ENCODE measurements at regions not wholly inside any gene's neighbourhood (a gene's known extent, or its start where the extent isn't known, plus 50 kb on each side); places are given as distances from the start of the nearest gene placed in this dataset.

DNA sequence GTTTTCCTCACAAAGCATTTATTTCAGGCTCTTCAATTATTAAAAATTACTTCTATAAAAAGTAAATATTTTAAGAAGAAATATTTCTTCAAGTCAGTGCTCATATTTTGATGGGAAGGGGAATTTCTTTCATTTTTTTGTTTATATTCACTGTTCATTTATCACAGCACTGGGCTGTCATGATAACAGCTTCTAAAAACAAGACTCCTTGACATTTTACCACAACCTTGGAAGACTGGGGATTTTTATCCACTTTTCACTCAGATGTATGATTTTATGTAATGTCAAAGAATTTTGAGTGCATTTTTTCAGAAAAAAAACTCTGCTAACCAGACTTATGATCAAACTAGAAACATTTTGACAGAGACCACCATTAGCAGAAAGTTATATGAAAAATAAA, 149.7 kb downstream of the PHLDA1 start:
- no peaks in the 10 kb centered on the region for H3K27me3 ChIP-seq (ENCODE audit: control insufficient read depth, insufficient read depth)
- DNase-seq (no peak), ATAC-seq (no peak)
- no peak overlapping the region for H3K4me3 ChIP-seq (ENCODE audit: low read length)
- H3K4me1 ChIP-seq (ENCODE audit: control insufficient read depth, insufficient read depth, low read length), result no peaks in the 10 kb centered on the region
- H3K9me3 ChIP-seq (ENCODE audit: control insufficient read depth, low read length), result no peaks in the 10 kb centered on the region
- H3K27ac ChIP-seq (ENCODE audit: low read length), result no peak overlapping the region
- intact Hi-C loops (cut with DNase I), result no loop called here

DNA sequence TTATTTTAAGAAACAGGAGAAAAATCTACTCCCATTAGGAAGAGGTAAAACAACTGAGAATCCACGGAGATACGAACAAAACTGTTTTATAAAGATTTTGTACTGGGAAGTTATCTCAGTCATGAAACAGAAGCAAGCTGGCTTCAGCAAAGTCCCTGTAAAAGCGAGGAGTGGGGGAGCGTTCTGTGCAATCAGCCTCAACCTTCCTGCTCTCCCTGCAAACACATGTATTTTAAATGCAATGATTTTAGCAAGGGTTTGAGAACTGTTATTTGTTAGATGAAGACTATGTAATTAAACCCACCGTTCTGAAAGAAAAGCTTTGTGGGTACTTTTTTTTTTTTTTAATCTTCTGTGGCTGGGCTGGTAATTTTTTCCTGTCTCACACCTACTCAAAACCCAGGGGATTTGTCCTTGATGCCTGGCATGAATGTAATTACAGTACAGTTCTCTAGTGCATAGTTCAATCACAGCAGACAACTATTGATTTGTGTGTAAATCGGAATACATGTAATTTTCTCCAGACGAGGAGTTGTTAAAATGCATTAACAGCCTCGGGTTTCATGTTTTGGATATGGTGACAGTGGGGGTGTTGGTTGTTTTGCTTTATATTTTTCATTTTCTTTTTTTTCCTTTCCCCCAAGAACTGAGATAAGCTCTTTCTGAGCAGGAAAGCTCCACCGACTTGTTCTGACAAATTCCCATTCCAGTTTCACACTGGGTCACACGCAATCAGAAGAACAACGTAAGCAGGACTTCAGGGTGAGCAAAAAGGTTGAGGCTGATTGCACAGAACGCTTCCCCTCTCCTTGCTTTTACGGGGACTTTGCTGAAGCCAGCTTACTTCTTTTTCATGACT, 153.6 kb downstream of the PHLDA1 start:
- intact Hi-C loops (cut with DNase I), result no loop called here
- peak overlapping the region; percentile 5 for H3K4me3 ChIP-seq (ENCODE audit: low read length)
- WGBS, result 41% methylated on average over 13 of the region's 13 CpGs
- no peaks in the 10 kb centered on the region for H3K4me1 ChIP-seq (ENCODE audit: control insufficient read depth, insufficient read depth, low read length)
- H3K9me3 ChIP-seq (ENCODE audit: control insufficient read depth, low read length), result no peaks in the 10 kb centered on the region
- ATAC-seq (no peak), DNase-seq (no peak)
- H3K27ac ChIP-seq (ENCODE audit: low read length), result no peak overlapping the region
- H3K27me3 ChIP-seq (ENCODE audit: control insufficient read depth, insufficient read depth), result no peaks in the 10 kb centered on the region

DNA sequence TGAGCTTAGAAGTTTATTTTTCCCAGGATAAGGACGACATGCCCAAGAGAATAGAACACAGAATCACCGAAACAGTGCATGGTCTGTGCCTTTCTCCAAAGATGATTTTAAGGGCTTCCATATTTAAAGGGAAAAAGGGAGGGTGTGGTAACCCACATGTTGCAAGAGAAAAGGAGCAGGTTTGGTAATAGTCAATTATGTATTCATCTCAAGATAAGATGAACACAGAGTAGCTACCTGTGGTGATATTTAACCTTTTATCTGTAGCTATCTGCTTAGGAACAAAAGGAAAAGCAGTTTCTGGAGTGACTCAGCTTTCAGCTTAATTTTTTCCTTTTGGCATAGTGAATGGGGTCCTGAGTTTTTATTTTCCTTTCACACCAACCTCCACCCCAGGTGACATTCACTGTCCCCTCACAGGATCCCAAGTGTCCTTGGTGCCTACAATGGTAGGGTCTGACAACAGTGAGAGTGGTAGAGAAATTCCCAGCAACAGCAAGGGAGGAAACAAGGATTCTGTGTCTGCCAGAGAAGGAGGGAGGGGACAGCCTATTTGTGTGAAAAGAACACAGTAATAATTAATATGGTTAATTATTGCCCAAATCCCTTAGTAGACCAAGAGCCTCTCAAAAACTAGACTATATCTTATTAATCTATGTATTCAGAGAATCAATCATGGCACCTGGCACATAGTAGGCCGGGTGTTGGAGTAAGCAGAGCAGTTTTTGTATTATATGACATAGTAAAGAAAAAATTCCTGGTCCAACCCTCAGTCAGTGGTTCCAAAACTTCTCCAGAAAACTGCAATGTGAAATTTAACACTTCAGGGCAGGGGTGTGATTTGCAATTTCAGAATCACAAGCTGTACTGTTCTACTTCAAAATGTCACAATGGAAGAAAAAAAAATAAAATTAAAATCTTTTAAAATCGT, 154.5 kb downstream of the PHLDA1 start:
- WGBS, result 42% methylated on average over 4 of the region's 4 CpGs
- no peaks in the 10 kb centered on the region for H3K27me3 ChIP-seq (ENCODE audit: control insufficient read depth, insufficient read depth)
- intact Hi-C loops (cut with DNase I), result no loop called here
- no peak overlapping the region for H3K4me3 ChIP-seq (ENCODE audit: low read length)
- no peak overlapping the region for H3K27ac ChIP-seq (ENCODE audit: low read length)
- no peaks in the 10 kb centered on the region for H3K4me1 ChIP-seq (ENCODE audit: control insufficient read depth, insufficient read depth, low read length)
- no peak for DNase-seq
- H3K9me3 ChIP-seq (ENCODE audit: control insufficient read depth, low read length), result no peaks in the 10 kb centered on the region
- ATAC-seq, result no peak

DNA sequence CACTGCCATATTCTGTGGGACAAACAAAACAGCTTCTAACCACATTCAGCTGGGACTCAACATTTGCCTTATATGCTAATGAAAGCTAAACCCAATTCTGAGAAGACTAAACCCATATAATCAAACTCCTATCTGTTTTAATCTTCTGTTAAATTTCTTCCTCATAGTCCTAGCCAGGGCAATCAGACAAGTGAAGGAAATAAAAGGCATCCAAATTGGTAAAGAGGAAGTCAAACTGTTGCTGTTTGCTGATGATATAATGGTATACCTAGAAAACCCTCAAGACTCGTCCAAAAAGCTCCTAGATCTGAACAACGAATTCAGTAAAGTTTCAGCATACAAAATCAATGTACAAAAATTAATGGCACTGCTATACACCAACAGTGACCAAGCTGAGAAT, 157.1 kb downstream of the PHLDA1 start:
- no peak for ATAC-seq
- WGBS, result 76% methylated on average over 2 of the region's 2 CpGs
- intact Hi-C loops (cut with DNase I), result no loop called here

DNA sequence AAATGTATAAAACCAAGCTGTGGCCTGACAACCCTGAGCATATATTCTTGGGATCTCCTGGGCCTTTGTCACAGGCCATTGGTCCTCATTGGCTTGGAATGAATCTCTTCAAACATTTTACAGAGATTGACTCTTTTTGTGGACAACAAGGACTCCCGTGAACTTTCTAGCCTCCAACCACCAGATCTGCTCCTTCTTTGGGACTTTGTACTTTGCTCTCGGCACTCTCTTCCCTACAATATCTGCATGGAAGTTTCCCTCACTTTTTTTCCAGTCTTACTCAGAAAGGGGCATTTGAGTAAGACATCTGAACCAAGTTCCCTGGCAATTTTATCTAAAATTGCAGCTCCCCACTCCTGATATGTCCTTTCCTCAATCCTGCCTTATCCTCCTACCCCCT, 158.8 kb downstream of the PHLDA1 start:
- no peak for DNase-seq
- Histone ChIP-seq H3K27ac (ENCODE audit: low read length) (no peak overlapping the region), H3K4me3 (ENCODE audit: low read length) (no peak overlapping the region), H3K4me1 (ENCODE audit: control insufficient read depth, insufficient read depth, low read length) (no peaks in the 10 kb centered on the region), H3K27me3 (ENCODE audit: control insufficient read depth, insufficient read depth) (no peaks in the 10 kb centered on the region), H3K9me3 (ENCODE audit: control insufficient read depth, low read length) (no peaks in the 10 kb centered on the region)
- ATAC-seq, result no peak
- intact Hi-C loops (cut with DNase I), result no loop called here
- 97% methylated on average over 2 of the region's 2 CpGs for WGBS

More for the DNA sequence above, 157.1 kb downstream of the PHLDA1 start:
- no peaks in the 10 kb centered on the region for H3K4me1 ChIP-seq (ENCODE audit: control insufficient read depth, insufficient read depth, low read length)
- DNase-seq, result no peak
- no peaks in the 10 kb centered on the region for H3K9me3 ChIP-seq (ENCODE audit: control insufficient read depth, low read length)
- H3K4me3 ChIP-seq (ENCODE audit: low read length), result no peak overlapping the region
- no peak overlapping the region for H3K27ac ChIP-seq (ENCODE audit: low read length)
- H3K27me3 ChIP-seq (ENCODE audit: control insufficient read depth, insufficient read depth), result no peaks in the 10 kb centered on the region

DNA sequence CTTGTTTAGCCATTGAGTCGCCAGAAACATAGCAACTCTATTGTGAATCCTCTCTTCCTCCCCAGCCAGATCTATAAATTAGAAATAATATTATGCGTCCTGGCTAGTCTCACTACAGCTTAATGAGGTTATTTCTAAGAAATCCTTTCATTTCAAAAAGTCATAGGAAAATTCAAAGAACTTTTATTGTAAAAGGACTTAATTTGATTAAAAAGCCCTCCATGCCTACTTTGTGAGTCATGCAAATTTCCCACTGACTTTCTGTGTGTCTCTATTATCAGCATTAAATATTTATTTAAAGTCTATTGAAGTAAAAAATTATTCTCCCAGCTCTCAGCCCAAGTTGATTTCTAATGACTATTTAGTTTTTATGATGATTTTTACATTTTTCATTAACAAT, 160.7 kb downstream of the PHLDA1 start:
- 83% methylated on average over 2 of the region's 2 CpGs for WGBS
- Histone ChIP-seq H3K4me3 (ENCODE audit: low read length) (no peak overlapping the region), H3K9me3 (ENCODE audit: control insufficient read depth, low read length) (no peaks in the 10 kb centered on the region), H3K4me1 (ENCODE audit: control insufficient read depth, insufficient read depth, low read length) (no peaks in the 10 kb centered on the region), H3K27ac (ENCODE audit: low read length) (no peak overlapping the region), H3K27me3 (ENCODE audit: control insufficient read depth, insufficient read depth) (no peaks in the 10 kb centered on the region)
- intact Hi-C loops (cut with DNase I), result no loop called here
- DNase-seq (no peak), ATAC-seq (no peak)

DNA sequence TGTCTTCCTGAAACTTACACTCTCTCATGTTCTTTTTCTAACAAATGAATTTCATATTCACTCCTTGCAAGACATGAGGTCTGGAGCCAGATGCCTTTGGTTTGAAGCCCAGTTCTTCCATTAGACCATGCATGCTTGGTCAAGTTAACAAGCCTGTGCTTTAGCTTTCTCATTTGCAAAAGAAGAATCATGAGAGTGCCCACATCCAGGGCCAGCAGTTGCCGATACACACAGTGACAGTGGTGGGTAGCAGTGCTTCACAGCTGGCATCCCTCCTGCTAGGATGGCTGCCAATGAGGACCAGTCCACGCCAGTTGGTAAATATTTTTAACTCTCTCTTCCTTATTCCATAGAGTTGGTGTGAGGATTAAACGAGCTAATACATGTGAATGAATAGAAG, 163.1 kb downstream of the PHLDA1 start:
- no peak for DNase-seq
- WGBS, result 58% methylated on average over 3 of the region's 3 CpGs

DNA sequence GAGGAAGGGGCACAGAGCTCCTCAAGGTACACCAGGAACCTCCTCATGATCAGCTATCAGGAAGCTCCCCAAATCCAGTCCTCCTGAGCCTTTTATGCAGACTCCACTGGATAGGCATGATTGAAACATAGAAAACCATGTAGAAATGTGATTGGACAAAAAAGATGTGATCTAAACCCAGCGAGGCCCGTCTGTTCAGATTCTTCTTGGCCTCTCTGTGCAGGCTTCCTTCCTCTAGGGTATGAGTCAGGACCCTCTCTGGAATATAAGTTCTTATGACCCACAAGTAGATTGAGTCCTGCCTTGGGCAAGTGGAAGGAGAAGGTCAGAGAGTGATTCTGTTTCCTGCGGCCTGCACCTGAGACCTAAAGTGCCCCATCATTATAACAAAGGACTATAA, 166.3 kb downstream of the PHLDA1 start:
- 91% methylated on average over 3 of the region's 3 CpGs for whole genome bisulfite sequencing
- intact Hi-C loops (cut with DNase I), result no loop called here
- ATAC-seq, result no peak

More for the DNA sequence above, 163.1 kb downstream of the PHLDA1 start:
- no peak overlapping the region for H3K4me3 ChIP-seq (ENCODE audit: low read length)
- no peak overlapping the region for H3K27ac ChIP-seq (ENCODE audit: low read length)
- H3K27me3 ChIP-seq (ENCODE audit: control insufficient read depth, insufficient read depth), result no peaks in the 10 kb centered on the region
- intact Hi-C loops (cut with DNase I), result no loop called here
- no peaks in the 10 kb centered on the region for H3K9me3 ChIP-seq (ENCODE audit: control insufficient read depth, low read length)
- H3K4me1 ChIP-seq (ENCODE audit: control insufficient read depth, insufficient read depth, low read length), result no peaks in the 10 kb centered on the region
- peak in 1 of 2 donors; percentile 52 for ATAC-seq

DNA sequence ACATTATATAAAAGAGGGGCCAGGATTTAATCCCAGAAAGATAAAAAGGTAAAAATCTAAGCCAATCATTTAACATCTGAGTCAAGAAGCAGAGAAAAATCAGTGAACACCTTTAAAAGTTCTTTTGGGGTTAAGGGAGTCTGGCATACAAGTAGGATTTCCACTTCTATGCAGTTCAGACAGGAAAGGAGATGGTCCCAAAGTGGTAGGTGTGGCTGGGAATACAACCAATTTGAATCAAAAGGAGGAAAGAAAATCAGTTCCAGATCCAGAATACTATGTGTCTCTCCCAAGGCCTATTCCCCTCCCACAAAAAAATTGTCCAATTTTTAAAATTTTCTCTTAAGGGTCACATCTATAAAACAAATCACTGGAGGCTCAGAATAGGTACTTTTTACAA, 167.4 kb downstream of the PHLDA1 start:
- no peaks in the 10 kb centered on the region for H3K27me3 ChIP-seq (ENCODE audit: control insufficient read depth, insufficient read depth)
- H3K9me3 ChIP-seq (ENCODE audit: control insufficient read depth, low read length), result no peaks in the 10 kb centered on the region
- no peaks in the 10 kb centered on the region for H3K4me1 ChIP-seq (ENCODE audit: control insufficient read depth, insufficient read depth, low read length)
- DNase-seq, result no peak
- H3K27ac ChIP-seq (ENCODE audit: low read length), result no peak overlapping the region
- H3K4me3 ChIP-seq (ENCODE audit: low read length), result no peak overlapping the region
- no peak for ATAC-seq
- intact Hi-C loops (cut with DNase I), result no loop called here

More for the DNA sequence above, 166.3 kb downstream of the PHLDA1 start:
- DNase-seq, result no peak
- H3K4me3 ChIP-seq (ENCODE audit: low read length), result no peak overlapping the region
- no peaks in the 10 kb centered on the region for H3K9me3 ChIP-seq (ENCODE audit: control insufficient read depth, low read length)
- no peaks in the 10 kb centered on the region for H3K4me1 ChIP-seq (ENCODE audit: control insufficient read depth, insufficient read depth, low read length)
- H3K27ac ChIP-seq (ENCODE audit: low read length), result no peak overlapping the region
- no peaks in the 10 kb centered on the region for H3K27me3 ChIP-seq (ENCODE audit: control insufficient read depth, insufficient read depth)

DNA sequence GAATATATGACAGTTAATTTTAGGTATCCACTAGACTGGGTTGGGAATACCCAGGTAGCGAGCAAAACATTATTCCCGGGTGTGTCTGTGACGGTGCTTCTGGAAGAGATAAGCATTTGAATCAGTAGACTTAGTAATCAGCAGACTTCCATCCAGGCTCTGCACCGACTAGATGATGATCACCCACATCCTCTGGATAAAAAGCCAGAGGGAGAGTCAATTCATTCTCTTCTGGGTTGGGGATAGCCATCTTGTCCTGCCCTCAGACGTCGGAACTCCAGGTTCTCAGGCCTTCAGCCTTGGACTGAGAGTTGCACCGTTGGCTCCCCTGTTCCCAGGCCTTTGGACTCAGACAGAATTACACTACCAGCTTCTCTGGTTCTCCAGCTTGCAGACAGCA, 168.0 kb downstream of the PHLDA1 start:
- no peaks in the 10 kb centered on the region for H3K27me3 ChIP-seq (ENCODE audit: control insufficient read depth, insufficient read depth)
- no peaks in the 10 kb centered on the region for H3K9me3 ChIP-seq (ENCODE audit: control insufficient read depth, low read length)
- 72% methylated on average over 7 of the region's 7 CpGs for WGBS
- ATAC-seq, result no peak
- H3K27ac ChIP-seq (ENCODE audit: low read length), result no peak overlapping the region
- H3K4me3 ChIP-seq (ENCODE audit: low read length), result no peak overlapping the region
- H3K4me1 ChIP-seq (ENCODE audit: control insufficient read depth, insufficient read depth, low read length), result no peaks in the 10 kb centered on the region
- intact Hi-C loops (cut with DNase I), result no loop called here
- no peak for DNase-seq

DNA sequence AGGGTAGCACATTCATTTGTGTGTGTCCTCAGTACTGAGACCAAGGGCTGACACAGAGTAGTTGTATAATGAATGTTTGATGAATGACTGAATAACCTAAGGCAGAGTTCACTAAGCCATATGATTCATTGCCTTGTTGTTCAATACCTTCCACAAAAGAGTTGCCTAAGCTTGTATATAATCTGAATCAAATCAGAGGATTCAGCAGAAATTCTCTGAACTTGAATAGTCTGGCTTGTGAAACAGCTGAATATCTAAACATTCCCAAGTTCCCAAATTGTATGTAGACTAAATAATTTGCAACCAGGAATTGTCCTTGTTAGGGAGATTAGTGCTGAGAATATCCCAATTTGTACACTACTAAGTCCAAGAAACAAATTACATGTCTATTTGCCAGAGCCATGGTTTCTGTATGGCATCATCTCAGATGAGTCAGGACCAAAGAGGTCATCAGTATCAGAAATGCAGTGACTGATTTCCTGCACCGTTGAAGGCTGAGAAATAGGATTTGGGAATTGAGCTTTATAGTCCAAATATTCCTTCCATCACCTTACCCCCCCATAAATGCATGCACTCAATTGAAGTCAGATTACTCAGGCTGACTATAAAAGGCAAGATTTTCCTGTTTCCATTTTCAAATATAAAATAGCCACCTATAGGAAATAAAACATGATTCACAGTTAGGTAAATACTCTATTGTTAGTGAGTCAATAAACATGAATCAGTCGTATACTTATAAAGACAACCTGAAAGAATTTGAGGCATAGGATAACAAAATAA, 168.7 kb downstream of the PHLDA1 start:
- ATAC-seq (no peak), DNase-seq (no peak)
- WGBS, result 63% methylated on average over 2 of the region's 2 CpGs
- Histone ChIP-seq H3K27ac (ENCODE audit: low read length) (no peak overlapping the region), H3K9me3 (ENCODE audit: control insufficient read depth, low read length) (no peaks in the 10 kb centered on the region), H3K4me3 (ENCODE audit: low read length) (no peak overlapping the region), H3K27me3 (ENCODE audit: control insufficient read depth, insufficient read depth) (no peaks in the 10 kb centered on the region), H3K4me1 (ENCODE audit: control insufficient read depth, insufficient read depth, low read length) (no peaks in the 10 kb centered on the region)
- intact Hi-C loops (cut with DNase I), result no loop called here

Data from right cardiac atrium (tissue), 5 donors.